HEK293 (cell line): ENCODE measurements at regions not wholly inside any gene's neighbourhood (a gene's known extent, or its start where the extent isn't known, plus 50 kb on each side); places are given as distances from the start of the nearest gene placed in this dataset.

Experiments used
- CTCF ChIA-PET: fragments of 350-600 bp; formaldehyde crosslinking; extraction: SDS; loops from one replicate; lab custom pipeline; 2021; ENCODE audit warnings: antibody characterized with exemption; lab: Yijun Ruan, JAX
- POLR2A ChIA-PET: fragments of 300-600 bp; formaldehyde crosslinking; extraction: SDS; loops from one replicate; lab custom pipeline; 2020; ENCODE audit warnings: antibody characterized with exemption, inconsistent platforms; lab: Yijun Ruan, JAX
- H3K27ac ChIP-seq: fragments of 200-500 bp; sonication (Bioruptor generic); 2 replicates; pipeline ENCODE4 v1.5.1; 2014; ENCODE audit warnings: low read depth, low read length, control low read depth, inconsistent platforms; ENCODE audit errors: extremely low read depth
- H3K36me3 ChIP-seq, 2 experiments: fragments of 200-500 bp in 1 of 2; sonication (Bioruptor generic) in 1 of 2; 1 replicate in 1 of 2; 2 replicates in 1 of 2; pipeline ENCODE4 v1.5.1; 2014 to 2017; ENCODE audit warnings: inconsistent platforms in 2 of 2, low read length in 2 of 2; ENCODE audit not compliant: control insufficient read depth in 2 of 2, insufficient read depth in 1 of 2
- H3K4me1 ChIP-seq: fragments of 200-500 bp; sonication (Bioruptor generic); 2 replicates; pipeline ENCODE4 v1.5.1; 2014; ENCODE audit warnings: mild to moderate bottlenecking, low read length, inconsistent platforms; ENCODE audit not compliant: control insufficient read depth, insufficient read depth
- H3K4me3 ChIP-seq: 2 replicates; pipeline ENCODE4 v1.5.1; 2011; ENCODE audit warnings: low read depth, mild to moderate bottlenecking, control low read depth, low read length, moderate library complexity
- H3K9me3 ChIP-seq: fragments of 200-500 bp; sonication (Bioruptor generic); 2 replicates; pipeline ENCODE4 v1.5.1; 2014; ENCODE audit warnings: low read depth, low read length, inconsistent platforms; ENCODE audit not compliant: control insufficient read depth, insufficient read depth
- EGR2 ChIP-seq: fragments of 450-650 bp; formaldehyde crosslinking; IDR thresholded peaks from 2 replicates; pipeline ENCODE4 v1.5.1; 2016; ENCODE audit warnings: low read depth, missing biosample characterization, missing genetic modification characterization
- ELK4 ChIP-seq: IDR thresholded peaks from 2 replicates; pipeline ENCODE4 v1.6.1; 2011; ENCODE audit warnings: mild to moderate bottlenecking, low read depth, low read length, borderline replicate concordance
- HOXA7 ChIP-seq: sonication (generic); formaldehyde crosslinking; IDR thresholded peaks from 2 replicates; pipeline ENCODE4 v1.8.1; 2022; ENCODE audit warnings: missing genetic modification reagents, borderline replicate concordance
- KLF16 ChIP-seq: fragments of 450-650 bp; formaldehyde crosslinking; IDR thresholded peaks from 2 replicates; pipeline ENCODE4 v1.5.1; 2017; ENCODE audit warnings: missing biosample characterization, missing genetic modification characterization
- PATZ1 ChIP-seq: fragments of 450-650 bp; formaldehyde crosslinking; IDR thresholded peaks from 2 replicates; pipeline ENCODE4 v1.5.1; 2016; ENCODE audit warnings: missing biosample characterization, missing genetic modification characterization
- SETDB1 ChIP-seq: IDR thresholded peaks from one replicate; pipeline ENCODE4 v1.6.1; 2017; ENCODE audit warnings: mild to moderate bottlenecking, low read length, moderate library complexity, mixed read lengths; ENCODE audit not compliant: insufficient read length
- ZBTB20 ChIP-seq: fragments of 450-650 bp; formaldehyde crosslinking; IDR thresholded peaks from 2 replicates; pipeline ENCODE4 v1.5.1; 2016; ENCODE audit warnings: missing biosample characterization, missing genetic modification characterization
- ZFP3 ChIP-seq: fragments of 450-650 bp; formaldehyde crosslinking; IDR thresholded peaks from 2 replicates; pipeline ENCODE4 v1.5.1; 2016; ENCODE audit warnings: low read depth, missing biosample characterization, missing genetic modification characterization
- ZNF112 ChIP-seq: fragments of 450-650 bp; formaldehyde crosslinking; IDR thresholded peaks from 2 replicates; pipeline ENCODE4 v1.5.0; 2017; ENCODE audit warnings: missing biosample characterization, missing genetic modification characterization
- ZNF132 ChIP-seq: fragments of 450-650 bp; formaldehyde crosslinking; IDR thresholded peaks from 2 replicates; pipeline ENCODE4 v1.5.1; 2017; ENCODE audit warnings: missing biosample characterization, missing genetic modification characterization, borderline replicate concordance
- ZNF140 ChIP-seq: fragments of 450-650 bp; formaldehyde crosslinking; IDR thresholded peaks from 2 replicates; pipeline ENCODE4 v1.5.1; 2016; ENCODE audit warnings: missing biosample characterization, missing genetic modification characterization
- ZNF221 ChIP-seq: fragments of 450-650 bp; formaldehyde crosslinking; IDR thresholded peaks from 2 replicates; pipeline ENCODE4 v1.5.1; 2017; ENCODE audit warnings: missing biosample characterization, missing genetic modification characterization, borderline replicate concordance
- ZNF266 ChIP-seq: fragments of 450-650 bp; formaldehyde crosslinking; IDR thresholded peaks from 2 replicates; pipeline ENCODE4 v1.5.1; 2016; ENCODE audit warnings: missing biosample characterization, missing genetic modification characterization, low read depth
- ZNF311 ChIP-seq: fragments of 450-650 bp; formaldehyde crosslinking; IDR thresholded peaks from 2 replicates; pipeline ENCODE4 v1.5.1; 2017; ENCODE audit warnings: missing biosample characterization, missing genetic modification characterization, borderline replicate concordance
- ZNF324 ChIP-seq: fragments of 450-650 bp; formaldehyde crosslinking; IDR thresholded peaks from 2 replicates; pipeline ENCODE4 v1.5.1; 2016; ENCODE audit warnings: missing biosample characterization, missing genetic modification characterization
- ZNF404 ChIP-seq: fragments of 450-650 bp; formaldehyde crosslinking; IDR thresholded peaks from 2 replicates; pipeline ENCODE4 v1.5.1; 2017; ENCODE audit warnings: missing biosample characterization, missing genetic modification characterization
- ZNF433 ChIP-seq: fragments of 450-650 bp; formaldehyde crosslinking; IDR thresholded peaks from 2 replicates; pipeline ENCODE4 v1.5.1; 2016; ENCODE audit warnings: missing biosample characterization, missing genetic modification characterization, low read depth
- ZNF629 ChIP-seq: fragments of 450-650 bp; formaldehyde crosslinking; IDR thresholded peaks from 2 replicates; pipeline ENCODE4 v1.5.1; 2017; ENCODE audit warnings: missing biosample characterization, missing genetic modification characterization
- ZNF76 ChIP-seq: fragments of 450-650 bp; formaldehyde crosslinking; IDR thresholded peaks from 2 replicates; pipeline ENCODE4; 2016; ENCODE audit warnings: low read depth, missing biosample characterization, missing genetic modification characterization, borderline replicate concordance
- ZNF785 ChIP-seq: fragments of 450-650 bp; formaldehyde crosslinking; IDR thresholded peaks from 2 replicates; pipeline ENCODE4 v1.5.1; 2016; ENCODE audit warnings: missing biosample characterization, missing genetic modification characterization
- ZNF830 ChIP-seq: fragments of 450-650 bp; IDR thresholded peaks from 2 replicates; pipeline ENCODE4 v1.5.0; 2018; ENCODE audit warnings: missing biosample characterization, missing genetic modification characterization, low read depth, mild to moderate bottlenecking, moderate library complexity
- ZSCAN16 ChIP-seq: fragments of 450-650 bp; formaldehyde crosslinking; IDR thresholded peaks from 2 replicates; pipeline ENCODE4 v1.5.1; 2016; ENCODE audit warnings: missing biosample characterization, missing genetic modification characterization
- ZSCAN4 ChIP-seq: fragments of 450-650 bp; formaldehyde crosslinking; IDR thresholded peaks from 2 replicates; pipeline ENCODE4 v1.5.1; 2017; ENCODE audit warnings: missing biosample characterization, missing genetic modification characterization
- TF ChIP-seq, protein P1 (sequence below): fragments of 450-650 bp; formaldehyde crosslinking; IDR thresholded peaks from 2 replicates; pipeline ENCODE4 v1.5.1; 2016; ENCODE audit warnings: missing biosample characterization, missing genetic modification characterization

DNA sequence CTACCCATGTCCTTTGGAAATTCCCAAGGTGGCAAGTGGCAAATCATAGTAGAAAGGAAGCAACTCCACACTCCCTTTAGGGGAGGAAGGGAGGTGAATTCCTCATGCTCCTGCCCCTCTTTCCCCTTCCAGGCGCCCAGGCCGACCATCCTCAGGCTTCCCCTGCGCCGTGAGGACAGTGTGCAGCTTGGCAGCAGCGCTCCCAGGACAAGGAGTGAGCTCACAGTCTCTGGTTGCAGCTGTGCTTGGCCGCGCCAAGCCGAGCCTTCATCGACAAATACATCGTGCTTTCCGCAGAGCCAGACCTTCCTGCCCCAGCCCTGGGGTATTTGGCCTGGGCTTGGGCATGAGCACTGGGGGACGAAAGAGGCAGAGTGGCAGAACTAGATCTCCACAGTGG, 112.6 kb downstream of the ENGASE start:
- Histone ChIP-seq H3K27ac (no peak overlapping the region), H3K4me3 (no peak overlapping the region), H3K36me3 (no peaks in the 10 kb centered on the region), H3K4me1 (no peaks in the 10 kb centered on the region), H3K9me3 (no peaks in the 10 kb centered on the region)
- ChIA-PET CTCF (interaction anchor here (0.6 to 4.5 kb wide), 12 partner anchors 12 to 214 kb away, joined by 3 to 68 read pairs (median 4); no protein-coding TSS in a partner anchor), POLR2A (no interaction called here)
- TF ChIP-seq SETDB1 (no peak), ZNF433 (tag by site-specific recombination) (no peak), KLF16 (no peak), HOXA7 (CRISPR knock-in tag) (no peak), EGR2 (no peak), ZNF785 (tag by site-specific recombination) (no peak), ZNF404 (no peak), PATZ1 (no peak), ZNF830 (no peak), ZNF221 (tag by site-specific recombination) (no peak)

DNA sequence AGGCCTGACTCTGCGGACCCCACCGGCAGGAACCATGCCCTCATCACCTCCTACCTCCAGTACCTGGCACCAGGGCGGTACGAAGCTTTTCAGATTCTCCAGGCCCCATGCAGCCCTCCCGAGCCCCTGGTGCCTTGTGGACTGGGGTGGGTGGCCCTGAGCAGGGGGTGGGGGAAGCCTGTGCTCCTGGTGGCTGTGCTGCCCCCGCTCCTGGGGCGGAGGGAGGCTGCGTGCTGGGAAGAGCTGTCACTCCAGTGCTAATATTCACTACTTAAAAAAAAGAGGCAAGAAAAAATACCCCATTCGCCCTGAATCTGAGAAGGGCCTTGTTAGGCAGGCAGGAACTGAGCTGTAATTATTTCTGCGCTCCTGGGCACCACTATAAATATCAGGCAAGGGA, 111.8 kb downstream of the ENGASE start:
- no peaks in the 10 kb centered on the region for H3K9me3 ChIP-seq
- ChIA-PET POLR2A (no interaction called here), CTCF (interaction anchor here (2.0 to 4.5 kb wide), 3 partner anchors 98 to 214 kb away, joined by 5 to 68 read pairs (median 24); no protein-coding TSS in a partner anchor)
- H3K4me3 ChIP-seq: no peak overlapping the region
- H3K27ac ChIP-seq: no peak overlapping the region
- TF ChIP-seq ZNF311 (tag by site-specific recombination) (no peak), ZSCAN16 (tag by site-specific recombination) (no peak), ZNF266 (tag by site-specific recombination) (no peak), ZSCAN4 (tag by site-specific recombination) (no peak), ZNF629 (tag by site-specific recombination) (no peak), ZNF76 (tag by site-specific recombination) (no peak), ZNF324 (tag by site-specific recombination) (no peak), ZNF140 (tag by site-specific recombination) (no peak), ZNF221 (tag by site-specific recombination) (no peak), ELK4 (no peak), ZFP3 (no peak), ZNF112 (tag by site-specific recombination) (no peak), ZBTB20 (tag by site-specific recombination) (no peak), ZNF132 (tag by site-specific recombination) (no peak)
- TF ChIP-seq, protein P1, sequence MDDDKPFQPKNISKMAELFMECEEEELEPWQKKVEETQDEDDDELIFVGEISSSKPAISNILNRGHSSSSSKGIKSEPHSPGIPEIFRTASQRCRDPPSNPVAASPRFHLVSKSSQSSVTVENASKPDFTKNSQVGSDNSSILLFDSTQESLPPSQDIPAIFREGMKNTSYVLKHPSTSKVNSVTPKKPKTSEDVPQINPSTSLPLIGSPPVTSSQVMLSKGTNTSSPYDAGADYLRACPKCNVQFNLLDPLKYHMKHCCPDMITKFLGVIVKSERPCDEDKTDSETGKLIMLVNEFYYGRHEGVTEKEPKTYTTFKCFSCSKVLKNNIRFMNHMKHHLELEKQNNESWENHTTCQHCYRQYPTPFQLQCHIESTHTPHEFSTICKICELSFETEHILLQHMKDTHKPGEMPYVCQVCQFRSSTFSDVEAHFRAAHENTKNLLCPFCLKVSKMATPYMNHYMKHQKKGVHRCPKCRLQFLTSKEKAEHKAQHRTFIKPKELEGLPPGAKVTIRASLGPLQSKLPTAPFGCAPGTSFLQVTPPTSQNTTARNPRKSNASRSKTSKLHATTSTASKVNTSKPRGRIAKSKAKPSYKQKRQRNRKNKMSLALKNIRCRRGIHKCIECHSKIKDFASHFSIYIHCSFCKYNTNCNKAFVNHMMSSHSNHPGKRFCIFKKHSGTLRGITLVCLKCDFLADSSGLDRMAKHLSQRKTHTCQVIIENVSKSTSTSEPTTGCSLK (tag by site-specific recombination): no peak
- no peaks in the 10 kb centered on the region for H3K4me1 ChIP-seq
- no peaks in the 10 kb centered on the region for H3K36me3 ChIP-seq
